MM.1S (cell line): ENCODE measurements at regions not wholly inside any gene's neighbourhood (a gene's known extent, or its start where the extent isn't known, plus 50 kb on each side); places are given as distances from the start of the nearest gene placed in this dataset.

ENCODE experiments used
- EZH2 ChIP-seq: fragments of 300-600 bp; sonication (generic); optimal IDR thresholded peaks from 2 replicates; pipeline ENCODE3; 2017; ENCODE audit warnings: low read depth, mild to moderate bottlenecking, antibody characterized with exemption, low read length, mixed read lengths
- TF ChIP-seq, protein P1 (sequence below): fragments of 300-600 bp; sonication (generic); IDR thresholded peaks from 2 replicates; pipeline ENCODE4 v1.5.1; 2016; ENCODE audit warnings: antibody characterized with exemption, low read length, mixed read lengths

DNA sequence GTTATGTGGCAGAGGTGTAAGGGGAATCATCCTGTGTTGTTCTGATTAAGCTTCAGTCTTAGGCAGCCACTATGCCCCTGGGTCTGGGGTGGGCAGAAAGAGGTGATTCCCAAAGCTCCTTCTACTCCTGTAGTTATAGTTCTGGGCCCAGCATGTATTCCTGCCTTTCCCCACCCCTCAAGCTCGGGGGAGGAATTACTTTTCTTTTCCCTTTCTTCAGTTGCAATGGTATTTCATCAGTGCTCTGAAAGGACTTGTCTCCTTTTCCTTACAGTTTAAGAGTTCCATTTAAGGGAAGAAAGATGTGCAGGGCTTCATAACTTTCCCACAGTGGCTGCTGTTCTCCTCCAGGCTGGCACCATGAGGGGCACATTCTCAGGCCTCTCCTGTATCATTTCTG is 94.2 kb downstream of the MTPAP start:
- TF ChIP-seq, protein P1, sequence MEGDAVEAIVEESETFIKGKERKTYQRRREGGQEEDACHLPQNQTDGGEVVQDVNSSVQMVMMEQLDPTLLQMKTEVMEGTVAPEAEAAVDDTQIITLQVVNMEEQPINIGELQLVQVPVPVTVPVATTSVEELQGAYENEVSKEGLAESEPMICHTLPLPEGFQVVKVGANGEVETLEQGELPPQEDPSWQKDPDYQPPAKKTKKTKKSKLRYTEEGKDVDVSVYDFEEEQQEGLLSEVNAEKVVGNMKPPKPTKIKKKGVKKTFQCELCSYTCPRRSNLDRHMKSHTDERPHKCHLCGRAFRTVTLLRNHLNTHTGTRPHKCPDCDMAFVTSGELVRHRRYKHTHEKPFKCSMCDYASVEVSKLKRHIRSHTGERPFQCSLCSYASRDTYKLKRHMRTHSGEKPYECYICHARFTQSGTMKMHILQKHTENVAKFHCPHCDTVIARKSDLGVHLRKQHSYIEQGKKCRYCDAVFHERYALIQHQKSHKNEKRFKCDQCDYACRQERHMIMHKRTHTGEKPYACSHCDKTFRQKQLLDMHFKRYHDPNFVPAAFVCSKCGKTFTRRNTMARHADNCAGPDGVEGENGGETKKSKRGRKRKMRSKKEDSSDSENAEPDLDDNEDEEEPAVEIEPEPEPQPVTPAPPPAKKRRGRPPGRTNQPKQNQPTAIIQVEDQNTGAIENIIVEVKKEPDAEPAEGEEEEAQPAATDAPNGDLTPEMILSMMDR: no peak
- no peak for TF ChIP-seq EZH2
